OCI-LY3 (cell line): ENCODE measurements at regions not wholly inside any gene's neighbourhood (a gene's known extent, or its start where the extent isn't known, plus 50 kb on each side); places are given as distances from the start of the nearest gene placed in this dataset.

Experiments
- H2AFZ ChIP-seq: fragments of 200-600, 300-600 bp; shearing (Covaris generic); 2 replicates; pipeline ENCODE4 v1.6.0; 2014; ENCODE audit warnings: antibody characterized with exemption, low read depth, low read length
- H3K27ac ChIP-seq: fragments of 200-600, 300-600 bp; sonication (generic); 2 replicates; pipeline ENCODE4 v1.5.1; 2014; ENCODE audit warnings: mild to moderate bottlenecking, low read length, moderate library complexity, mixed read lengths
- H3K27me3 ChIP-seq: fragments of 200-600, 300-600 bp; sonication (generic); 2 replicates; pipeline ENCODE4 v1.6.1; 2014; ENCODE audit warnings: low read depth, low read length, mixed read lengths
- H3K36me3 ChIP-seq: fragments of 200-600, 300-600 bp; sonication (generic); replicated peaks from 2 replicates; pipeline ENCODE3; 2014; ENCODE audit warnings: low read depth, low read length, mixed read lengths
- H3K4me1 ChIP-seq: fragments of 300-600, 200-600 bp; sonication (generic); 2 replicates; pipeline ENCODE4 v1.6.1; 2014; ENCODE audit warnings: low read length, mixed read lengths
- H3K4me2 ChIP-seq: fragments of 200-600, 300-600 bp; sonication (generic); 2 replicates; pipeline ENCODE4 v1.6.1; 2014; ENCODE audit warnings: low read length, mixed read lengths
- H3K4me3 ChIP-seq: fragments of 300-600, 200-600 bp; sonication (generic); 2 replicates; pipeline ENCODE4 v1.5.1; 2014; ENCODE audit warnings: antibody characterized with exemption, mild to moderate bottlenecking, low read length, moderate library complexity
- H3K79me2 ChIP-seq: fragments of 300-600, 200-600 bp; shearing (Covaris generic); 2 replicates; pipeline ENCODE4 v1.6.1; 2014; ENCODE audit warnings: mild to moderate bottlenecking, low read length, mixed read lengths
- H3K9ac ChIP-seq: fragments of 300-600, 200-600 bp; shearing (Covaris generic); 2 replicates; pipeline ENCODE4 v1.6.0; 2014; ENCODE audit warnings: mild to moderate bottlenecking, low read length, moderate library complexity
- H3K9me3 ChIP-seq: fragments of 200-600, 300-600 bp; shearing (Covaris generic); 2 replicates; pipeline ENCODE4 v1.6.1; 2014; ENCODE audit warnings: low read length, mixed read lengths; ENCODE audit not compliant: insufficient read depth
- H4K20me1 ChIP-seq: fragments of 200-600, 300-600 bp; sonication (generic); 2 replicates; pipeline ENCODE4 v1.6.1; 2016; ENCODE audit warnings: low read length, mixed read lengths; ENCODE audit not compliant: insufficient read depth
- CTCF ChIP-seq: fragments of 200-600, 300-600 bp; sonication (generic); IDR thresholded peaks from 2 replicates; pipeline ENCODE4 v1.5.1; 2014; ENCODE audit warnings: antibody characterized with exemption, low read length, low read depth
- EZH2phosphoT487 ChIP-seq: fragments of 200-600 bp; shearing (Covaris generic); IDR thresholded peaks from 2 replicates; pipeline ENCODE4 v1.6.1; 2018; ENCODE audit warnings: antibody characterized with exemption, mixed run types, low read depth

GRCh38 chr12:105461944-105462762 lies 131.7 kb downstream of the C12orf75 start:
- H3K4me1 ChIP-seq = no peaks in the 10 kb centered on the region
- H3K4me2 ChIP-seq = no peak overlapping the region
- no peaks in the 10 kb centered on the region for H4K20me1 ChIP-seq
- no peaks in the 10 kb centered on the region for H3K79me2 ChIP-seq
- H3K9me3 ChIP-seq = no peaks in the 10 kb centered on the region
- H3K4me3 ChIP-seq = no peak overlapping the region
- no peak overlapping the region for H3K9ac ChIP-seq
- H3K27ac ChIP-seq = no peak overlapping the region
- peaks cover 15% of the 10 kb centered on the region; the same call in 1 of the 2 replicates for H3K27me3 ChIP-seq
- H2AFZ ChIP-seq = no peak overlapping the region
- TF ChIP-seq CTCF = no peak
- TF ChIP-seq EZH2phosphoT487 = no peak
- H3K36me3 ChIP-seq = no peaks in the 10 kb centered on the region

GRCh38 chr12:105462831-105463230 lies 132.3 kb downstream of the C12orf75 start:
- no peak overlapping the region for H3K27ac ChIP-seq
- no peak overlapping the region for H3K4me3 ChIP-seq
- H3K27me3 ChIP-seq = peaks cover 18% of the 10 kb centered on the region; the same call in 1 of the 2 replicates
- no peaks in the 10 kb centered on the region for H3K36me3 ChIP-seq
- TF ChIP-seq EZH2phosphoT487 = no peak
- TF ChIP-seq CTCF = no peak
- no peak overlapping the region for H2AFZ ChIP-seq
- H3K4me2 ChIP-seq = no peak overlapping the region
- no peak overlapping the region for H3K9ac ChIP-seq
- no peaks in the 10 kb centered on the region for H3K4me1 ChIP-seq
- no peaks in the 10 kb centered on the region for H3K79me2 ChIP-seq
- H4K20me1 ChIP-seq = no peaks in the 10 kb centered on the region
- H3K9me3 ChIP-seq = no peaks in the 10 kb centered on the region

GRCh38 chr12:105464406-105464805 lies 133.9 kb downstream of the C12orf75 start:
- Histone ChIP-seq H3K9ac (no peak overlapping the region), H3K4me1 (no peaks in the 10 kb centered on the region), H3K4me2 (no peak overlapping the region), H3K4me3 (no peak overlapping the region), H3K27ac (no peak overlapping the region), H3K36me3 (no peaks in the 10 kb centered on the region), H3K79me2 (no peaks in the 10 kb centered on the region), H3K27me3 (peaks cover 21% of the 10 kb centered on the region; the same call in 1 of the 2 replicates), H2AFZ (no peak overlapping the region), H3K9me3 (no peaks in the 10 kb centered on the region), H4K20me1 (no peaks in the 10 kb centered on the region)
- TF ChIP-seq EZH2phosphoT487 (no peak), CTCF (no peak)

GRCh38 chr12:105466231-105466900 lies 135.9 kb downstream of the C12orf75 start:
- no peak for TF ChIP-seq CTCF
- TF ChIP-seq EZH2phosphoT487 = no peak
- no peaks in the 10 kb centered on the region for H3K36me3 ChIP-seq
- H3K27ac ChIP-seq = no peak overlapping the region

More at GRCh38 chr12:105466231-105466900, 135.9 kb downstream of the C12orf75 start:
- Histone ChIP-seq H3K4me2 (no peak overlapping the region), H3K9me3 (no peaks in the 10 kb centered on the region), H3K79me2 (no peaks in the 10 kb centered on the region), H2AFZ (no peak overlapping the region), H4K20me1 (no peaks in the 10 kb centered on the region), H3K4me3 (no peak overlapping the region), H3K27me3 (peaks cover 21% of the 10 kb centered on the region; the same call in 1 of the 2 replicates), H3K4me1 (no peaks in the 10 kb centered on the region), H3K9ac (no peak overlapping the region)
